Effector CD4-positive, alpha-beta T cell (primary cell): ENCODE measurements at regions not wholly inside any gene's neighbourhood (a gene's known extent, or its start where the extent isn't known, plus 50 kb on each side); places are given as distances from the start of the nearest gene placed in this dataset.
A peak's percentile ranks its signal among the peaks of the same experiment; 100 is the strongest.
"Not testable (repeated sequence)": the region's sequence is repeated elsewhere in the genome, so short reads cannot be mapped to it uniquely, and the experiment has no call there.

Source experiments
- DNase-seq: peaks from one replicate; pipeline ENCODE4 v3.0.0-alpha.2; 2020

- DNase-seq, result no peak
These were observed 59.8 kb downstream of the MRM1 start for GRCh38 chr17:36661047-36661666.

- DNase-seq, result no peak
These were observed 60.3 kb downstream of the MRM1 start for GRCh38 chr17:36661688-36662087.

DNA sequence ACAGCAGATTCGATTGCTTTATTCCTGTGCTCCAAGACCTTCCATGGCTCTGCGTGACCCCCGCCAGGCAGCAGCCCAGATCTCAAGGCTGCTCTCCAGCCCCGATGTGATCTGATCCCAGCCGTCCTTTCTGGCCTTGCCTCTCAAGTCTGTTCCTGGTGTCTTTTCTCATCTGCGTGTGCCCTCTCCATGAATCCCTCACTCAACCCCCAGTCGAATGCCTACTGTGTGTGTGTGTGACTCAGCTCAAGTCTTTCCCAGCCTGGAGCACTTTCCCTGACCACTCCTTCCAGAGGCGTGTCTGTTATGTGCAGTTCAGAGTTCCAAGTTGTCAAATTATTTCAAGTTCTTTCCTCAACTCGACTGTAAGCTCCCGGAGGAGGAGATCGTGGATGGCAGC lies 64.0 kb downstream of the MRM1 start:
- DNase-seq, result no peak

DNA sequence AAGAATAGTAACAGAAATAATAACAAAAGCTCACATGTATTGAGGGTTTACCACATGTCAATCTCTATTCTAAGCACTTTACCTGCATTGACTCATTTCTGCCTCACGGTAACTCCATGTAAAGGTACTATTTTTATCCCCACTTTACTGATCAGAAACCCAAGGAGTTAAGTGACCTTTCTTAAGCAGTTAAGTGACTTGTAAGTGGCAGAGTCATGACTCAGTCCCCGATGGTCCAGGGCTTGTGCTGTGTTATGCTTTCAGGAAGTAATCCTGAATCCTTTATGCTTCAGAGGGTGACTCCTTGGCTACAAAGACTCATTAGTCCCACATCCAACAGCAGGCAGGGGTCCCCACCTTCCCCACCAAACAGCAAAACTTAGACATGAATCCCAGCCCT lies 66.5 kb downstream of the MRM1 start:
- DNase-seq, result no peak

DNA sequence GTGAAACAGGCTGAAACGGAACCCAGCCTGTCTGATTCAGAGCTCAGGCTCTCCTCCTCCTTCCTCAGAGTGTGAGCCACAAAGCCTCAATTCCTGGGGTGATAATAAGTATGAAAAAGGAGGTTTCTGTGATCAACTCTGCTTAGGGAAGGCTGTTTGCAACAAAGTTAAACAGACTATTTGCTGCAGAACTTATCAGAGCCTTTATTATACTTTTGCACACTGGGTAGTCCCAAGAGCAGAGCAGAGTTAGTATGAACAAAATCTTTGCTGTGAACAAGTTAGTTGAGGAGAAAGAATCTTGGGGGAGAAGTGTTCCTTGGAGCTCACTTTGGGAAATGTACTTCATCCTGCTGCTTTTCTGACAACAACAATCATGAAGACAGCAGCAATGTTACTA lies 67.4 kb downstream of the MRM1 start:
- no peak for DNase-seq

- DNase-seq, result no peak
These were observed 69.8 kb downstream of the MRM1 start for GRCh38 chr17:36671144-36671543.

GRCh38 chr17:36672403-36672918 lies 71.1 kb downstream of the MRM1 start:
- no peak for DNase-seq

- no peak for DNase-seq
These were observed 71.7 kb downstream of the MRM1 start for GRCh38 chr17:36673068-36673467.

- no peak for DNase-seq
These were observed 72.4 kb downstream of the MRM1 start for GRCh38 chr17:36673637-36674277.

- peak; percentile 20 for DNase-seq
These were observed 72.9 kb downstream of the MRM1 start for GRCh38 chr17:36674278-36674650.

DNA sequence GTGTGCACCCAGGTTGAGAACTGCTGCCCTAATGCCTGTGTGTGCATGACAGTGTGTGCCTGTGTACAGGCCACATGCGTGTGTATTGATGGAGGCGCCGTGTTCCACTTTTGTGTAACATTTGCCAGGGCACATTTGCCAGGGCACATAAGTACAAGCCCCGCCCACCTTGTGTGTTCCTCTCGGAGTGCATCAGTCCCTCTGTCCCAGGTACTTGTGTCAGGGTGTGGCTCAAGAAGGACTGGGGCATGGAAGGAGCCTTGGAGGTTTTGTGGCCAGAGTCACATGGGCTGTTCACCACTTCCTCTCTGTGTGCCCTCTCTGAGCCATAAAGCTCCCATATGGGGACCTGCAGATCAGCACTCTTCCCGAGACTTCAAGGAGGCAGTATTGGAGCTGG lies 73.9 kb downstream of the MRM1 start:
- DNase-seq, result no peak

DNA sequence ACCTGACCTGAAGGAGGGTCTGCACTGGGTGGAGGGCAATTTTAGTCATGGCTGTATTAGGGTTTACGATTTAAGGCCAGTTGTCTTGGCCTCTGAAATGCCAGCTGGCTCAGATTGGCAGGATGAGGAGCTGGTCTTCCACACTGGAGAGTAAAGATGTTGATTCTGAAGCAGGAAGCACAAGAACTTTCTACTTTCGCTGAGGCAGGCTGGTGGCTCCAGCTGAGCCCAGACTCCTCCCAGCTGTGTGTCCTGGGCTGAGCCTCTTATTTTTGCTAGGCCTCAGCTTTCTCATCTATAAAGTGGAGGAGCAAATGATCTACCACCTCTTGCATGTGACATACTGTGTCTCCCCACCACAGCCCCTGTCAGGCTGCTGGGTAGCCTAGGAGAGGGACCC lies 74.4 kb downstream of the MRM1 start:
- no peak for DNase-seq

DNA sequence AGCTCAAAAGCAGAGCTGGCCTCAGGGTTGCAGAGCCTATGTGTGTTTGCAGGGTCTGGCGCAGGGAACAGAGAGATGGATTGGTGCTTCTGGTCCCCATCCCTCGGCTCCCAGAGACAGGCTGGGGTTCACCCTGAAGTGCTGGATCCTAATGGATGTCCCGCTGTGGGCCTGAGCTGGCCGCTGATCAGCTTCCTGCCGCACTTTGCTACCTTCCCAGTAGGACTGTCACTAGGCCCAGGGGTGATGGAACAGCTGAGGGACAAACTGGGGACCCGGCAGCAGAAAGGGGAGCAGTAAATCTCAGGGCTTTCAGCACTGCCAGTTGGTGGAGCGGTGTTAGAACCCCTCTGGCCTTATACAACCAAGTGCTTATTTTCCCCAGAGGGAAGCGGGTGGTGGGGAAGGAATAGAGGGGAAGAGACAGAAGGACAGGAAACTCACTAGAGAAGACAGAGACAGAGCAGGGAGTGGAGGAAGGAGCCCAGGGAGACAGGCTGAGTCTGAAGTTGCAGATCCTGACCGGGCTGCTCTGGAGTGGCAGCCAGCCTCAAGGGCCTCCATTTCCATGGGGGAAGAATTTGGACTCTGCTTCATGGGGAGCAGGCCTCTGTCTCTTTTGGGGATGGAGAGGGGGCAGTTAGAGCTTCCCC lies 78.6 kb downstream of the MRM1 start:
- DNase-seq, result no peak

DNA sequence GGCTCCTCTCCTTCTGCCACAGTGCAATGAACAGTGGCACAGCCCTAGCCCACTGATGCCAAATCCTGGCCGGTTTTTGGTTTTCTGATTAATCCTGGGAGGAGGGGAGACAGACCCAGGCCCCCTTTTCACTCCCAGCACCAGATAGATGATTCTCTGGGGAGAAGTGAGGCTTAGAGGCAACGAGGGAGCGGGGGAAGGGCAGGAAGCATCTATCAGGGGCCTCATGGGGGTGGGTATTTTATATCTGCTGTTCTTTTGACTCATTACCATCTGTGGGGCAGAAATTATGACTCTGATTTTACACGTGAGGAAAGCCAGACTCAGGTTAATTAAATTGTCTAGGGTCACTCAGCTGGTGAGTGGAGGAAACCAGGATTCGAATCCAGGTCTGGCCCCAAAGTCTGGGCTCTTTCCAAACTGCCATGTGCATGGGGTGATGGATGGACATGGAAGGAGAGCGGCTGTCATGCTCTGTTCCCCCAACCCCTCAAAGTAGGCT lies 79.4 kb downstream of the MRM1 start:
- DNase-seq, result no peak

DNA sequence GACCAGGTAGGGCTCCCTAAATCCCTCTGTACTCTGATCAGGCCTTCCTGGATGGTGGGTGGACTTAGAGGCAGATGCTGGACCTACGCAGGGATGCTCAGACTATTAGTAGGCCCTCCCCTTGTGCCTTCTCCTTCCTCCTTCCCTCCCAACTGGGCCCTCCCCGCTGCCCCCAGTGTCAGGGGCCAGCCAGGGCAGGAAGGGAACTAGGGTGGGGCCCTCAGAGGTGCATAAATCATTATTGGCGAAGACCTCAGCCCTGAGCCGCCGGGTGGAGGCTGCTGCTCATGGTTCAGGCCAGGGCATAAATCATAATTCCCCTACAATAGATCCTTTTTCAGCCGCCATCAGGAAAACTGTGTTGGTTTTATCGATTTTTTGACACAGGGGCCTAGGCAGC lies 81.4 kb downstream of the MRM1 start:
- DNase-seq, result no peak

DNA sequence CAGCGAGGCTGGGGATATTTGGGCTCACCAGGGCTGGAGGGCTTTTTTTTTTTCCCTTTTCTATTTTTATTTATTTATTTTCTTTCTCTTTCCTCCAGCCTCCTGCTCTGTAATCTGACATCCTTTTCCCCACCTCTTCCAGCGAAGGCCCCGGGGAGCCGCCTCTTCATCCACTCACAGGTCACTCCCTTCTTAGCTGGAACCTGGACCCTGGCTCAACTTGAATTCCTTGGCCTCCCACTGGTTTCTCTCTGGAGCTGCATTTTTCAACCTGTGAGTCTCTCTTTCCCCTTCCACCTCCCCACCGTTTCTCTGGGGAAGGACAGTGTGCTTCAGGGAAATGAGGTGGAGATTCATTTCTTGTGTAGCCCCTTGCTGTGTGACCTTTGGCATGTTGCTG lies 82.0 kb downstream of the MRM1 start:
- no peak for DNase-seq

DNA sequence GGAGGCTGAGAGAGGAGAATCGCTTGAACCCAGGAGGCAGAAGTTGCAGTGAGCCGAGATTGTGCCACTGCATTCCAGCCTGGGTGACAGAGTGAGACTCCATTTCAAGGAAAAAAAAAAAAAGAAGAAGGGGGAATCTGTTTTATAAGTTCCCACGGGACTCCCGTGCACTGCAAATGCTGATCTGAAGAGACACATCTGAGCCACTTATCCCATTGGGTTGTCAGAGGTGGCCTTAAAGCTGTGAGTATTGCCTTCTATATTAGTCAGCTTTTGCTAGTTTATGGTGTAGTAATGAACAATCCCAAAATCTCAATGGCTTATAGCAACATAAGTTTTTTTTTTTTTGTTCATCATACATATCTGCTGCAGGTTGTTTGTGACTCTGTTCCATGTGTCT lies 82.8 kb downstream of the MRM1 start:
- no peak for DNase-seq

DNA sequence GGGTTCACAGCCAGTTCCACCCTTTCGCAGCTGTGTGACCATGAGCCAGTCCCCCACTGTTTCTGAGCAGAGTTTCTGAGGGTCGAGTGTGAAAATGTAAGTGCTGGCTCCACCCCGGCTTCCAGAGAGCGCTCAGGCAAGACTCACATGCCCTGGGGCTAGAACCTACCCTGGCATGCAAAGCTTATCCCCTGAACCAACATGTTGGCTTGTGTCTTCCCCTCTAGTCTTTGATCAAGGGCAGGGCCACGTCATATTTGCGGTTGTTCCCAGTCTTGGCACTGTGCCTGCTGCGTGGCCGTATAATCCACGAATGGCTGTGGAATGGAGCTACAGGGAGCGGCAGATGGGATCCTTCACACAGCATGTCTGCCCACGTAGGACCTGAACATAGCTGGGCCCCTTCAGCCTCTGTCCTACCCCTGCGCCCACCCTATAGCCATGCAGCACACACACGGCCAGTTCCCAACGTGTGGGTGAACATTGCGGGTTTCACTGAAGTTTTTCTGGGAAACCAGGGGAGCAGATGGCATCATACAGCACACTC lies 84.8 kb downstream of the MRM1 start:
- no peak for DNase-seq

GRCh38 chr17:36687736-36688135 lies 86.4 kb downstream of the MRM1 start:
- DNase-seq, result no peak

GRCh38 chr17:36689089-36689667 lies 87.8 kb downstream of the MRM1 start:
- DNase-seq, result no peak

DNA sequence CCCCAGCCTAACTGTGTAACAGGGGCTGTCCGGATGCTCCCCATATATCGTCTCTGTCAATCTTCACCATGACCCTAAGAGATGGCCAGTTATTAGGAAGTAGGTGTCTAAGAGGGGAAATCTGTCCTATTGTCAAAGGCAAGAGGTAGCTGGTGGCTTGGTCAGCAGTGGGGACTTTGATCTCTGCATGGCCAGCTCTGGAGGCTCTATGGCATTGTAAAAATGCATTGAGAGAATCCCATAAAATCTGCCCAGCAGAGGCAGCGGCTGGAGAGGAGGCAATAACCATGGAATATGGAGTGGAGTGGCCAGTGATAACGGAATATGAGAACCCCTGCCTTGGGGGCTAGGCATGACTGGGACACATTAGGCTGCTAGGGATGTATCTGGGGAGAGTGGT lies 88.8 kb downstream of the MRM1 start:
- no peak for DNase-seq

- no peak for DNase-seq
These were observed 90.2 kb downstream of the MRM1 start for GRCh38 chr17:36691606-36692005.

DNA sequence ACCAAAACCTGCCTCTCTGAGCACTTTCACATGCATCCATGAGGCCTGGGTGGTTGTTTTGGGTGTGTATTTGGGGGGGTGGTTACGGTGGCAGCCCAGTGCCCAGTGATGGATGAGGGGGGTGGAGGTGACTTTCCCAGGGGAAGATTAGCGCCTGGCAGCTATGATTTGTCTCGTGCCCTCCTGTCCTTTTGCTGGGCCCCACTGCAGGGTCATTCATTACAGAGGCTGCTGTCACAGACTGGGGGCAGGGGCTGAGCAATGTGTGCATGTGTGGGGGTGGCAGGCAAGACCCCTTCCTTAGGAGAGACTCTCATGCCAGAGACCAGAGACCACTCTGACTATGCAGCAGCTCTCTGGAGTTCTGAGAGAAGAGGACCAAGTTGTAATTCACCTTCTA lies 93.7 kb downstream of the MRM1 start:
- no peak for DNase-seq

DNA sequence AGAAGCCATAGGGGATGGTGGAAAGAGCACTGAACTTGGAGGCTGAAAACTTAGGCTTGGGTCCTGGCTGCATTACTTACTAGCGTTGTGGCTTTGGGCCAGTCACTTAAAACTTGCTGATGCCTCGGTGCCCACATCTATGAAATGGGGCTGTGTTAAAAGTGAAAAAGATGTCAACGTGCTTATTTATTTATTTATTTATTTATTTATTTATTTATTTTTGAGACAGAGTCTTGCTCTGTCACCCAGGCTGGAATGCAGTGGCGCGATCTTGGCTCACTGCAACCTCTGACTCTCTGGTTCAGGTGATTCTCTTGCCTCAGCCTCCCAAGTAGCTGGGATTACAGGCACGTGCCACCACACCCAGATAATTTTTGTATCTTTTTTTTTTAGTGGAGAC lies 94.3 kb downstream of the MRM1 start:
- not testable (repeated sequence) for DNase-seq
